Natural killer cell treated with Interleukin-12 subunit alpha and Interleukin-12 subunit beta and Interleukin-15 and Interleukin-18, amount 100 ng/mL, for 72 hours (primary cell): ENCODE measurements at regions not wholly inside any gene's neighbourhood (a gene's known extent, or its start where the extent isn't known, plus 50 kb on each side); places are given as distances from the start of the nearest gene placed in this dataset.

Experiments
- ATAC-seq, 2 donors: fragments of 150-1000 bp; cut with Tn5 transposase in 1 of 2; sonication (Bioruptor Pico), chemical (Tn5 transposase) in 1 of 2; 2 replicates each; pipeline ENCODE4 v1.10.0; 2021
- DNase-seq: peaks from one replicate; pipeline ENCODE4 v3.0.0; 2022; ENCODE audit warnings: low spot score
- H3K27ac Mint-ChIP-seq, 2 donors: 1 replicate in 1 of 2; 2 replicates in 1 of 2; pipeline ENCODE4 v1.8.0; 2022; ENCODE audit warnings: mixed read lengths in 2 of 2, mild to moderate bottlenecking in 1 of 2, moderate library complexity in 1 of 2
- H3K27me3 Mint-ChIP-seq, 2 donors: 1 replicate in 1 of 2; 2 replicates in 1 of 2; pipeline ENCODE4 v1.8.0; 2022; ENCODE audit warnings: mixed read lengths in 2 of 2
- H3K36me3 Mint-ChIP-seq: one replicate; pipeline ENCODE4 v1.8.0; 2022; ENCODE audit warnings: mixed read lengths
- H3K4me1 Mint-ChIP-seq, 2 donors: 1 replicate in 1 of 2; 2 replicates in 1 of 2; pipeline ENCODE4 v1.8.0; 2022; ENCODE audit warnings: low read depth in 2 of 2, mixed read lengths in 2 of 2, mild to moderate bottlenecking in 1 of 2
- H3K4me3 Mint-ChIP-seq: one replicate; pipeline ENCODE4 v1.8.0; 2022; ENCODE audit warnings: mixed read lengths
- H3K9me3 Mint-ChIP-seq: 2 replicates; pipeline ENCODE4 v1.8.0; 2022; ENCODE audit warnings: mixed read lengths

- Mint-ChIP-seq H3K27me3 (peaks cover 16 to 27% of the 10 kb centered on the region in 2 donors), H3K27ac (no peak overlapping the region), H3K9me3 (no peaks in the 10 kb centered on the region), H3K36me3 (no peaks in the 10 kb centered on the region), H3K4me3 (no peak overlapping the region), H3K4me1 (no peaks in the 10 kb centered on the region)
- ATAC-seq (no peak), DNase-seq (no peak)
Measured at GRCh38 chr22:47259990-47260389, 497.5 kb downstream of the TBC1D22A start.

- H3K27me3 Mint-ChIP-seq, result peaks cover 16 to 27% of the 10 kb centered on the region in 2 donors
- H3K27ac Mint-ChIP-seq, result no peak overlapping the region
- no peak overlapping the region for H3K4me3 Mint-ChIP-seq
- ATAC-seq (peak in 1 of 2 donors; percentile 43), DNase-seq (no peak)
- H3K4me1 Mint-ChIP-seq, result no peaks in the 10 kb centered on the region
- no peaks in the 10 kb centered on the region for H3K36me3 Mint-ChIP-seq
- H3K9me3 Mint-ChIP-seq, result no peaks in the 10 kb centered on the region
Measured at GRCh38 chr22:47259049-47259448, 496.6 kb downstream of the TBC1D22A start.

- peaks cover 16 to 27% of the 10 kb centered on the region in 2 donors for H3K27me3 Mint-ChIP-seq
- ATAC-seq (no peak), DNase-seq (no peak)
- no peak overlapping the region for H3K4me3 Mint-ChIP-seq
- H3K36me3 Mint-ChIP-seq, result no peaks in the 10 kb centered on the region
- no peaks in the 10 kb centered on the region for H3K9me3 Mint-ChIP-seq
- H3K4me1 Mint-ChIP-seq, result no peaks in the 10 kb centered on the region
- no peak overlapping the region for H3K27ac Mint-ChIP-seq
Measured at GRCh38 chr22:47257976-47258375, 495.5 kb downstream of the TBC1D22A start.

- ATAC-seq, result no peak
- DNase-seq, result no peak
- H3K9me3 Mint-ChIP-seq, result no peaks in the 10 kb centered on the region
- H3K36me3 Mint-ChIP-seq, result no peaks in the 10 kb centered on the region
- H3K27me3 Mint-ChIP-seq, result peaks cover 16 to 27% of the 10 kb centered on the region in 2 donors
- H3K4me1 Mint-ChIP-seq, result no peaks in the 10 kb centered on the region
- no peak overlapping the region for H3K4me3 Mint-ChIP-seq
- H3K27ac Mint-ChIP-seq, result no peak overlapping the region
Measured at GRCh38 chr22:47257566-47257965, 495.1 kb downstream of the TBC1D22A start.

GRCh38 chr22:47251911-47252310 lies 489.5 kb downstream of the TBC1D22A start:
- Mint-ChIP-seq H3K9me3 (no peaks in the 10 kb centered on the region), H3K36me3 (no peaks in the 10 kb centered on the region), H3K27ac (no peak overlapping the region), H3K4me3 (no peak overlapping the region), H3K27me3 (peaks cover 1 to 13% of the 10 kb centered on the region in 2 donors), H3K4me1 (no peaks in the 10 kb centered on the region)
- DNase-seq, result no peak
- ATAC-seq, result peak; percentile 51 to 58

- DNase-seq (no peak), ATAC-seq (peak; percentile 15 to 48)
- no peaks in the 10 kb centered on the region for H3K36me3 Mint-ChIP-seq
- no peak overlapping the region for H3K4me3 Mint-ChIP-seq
- H3K4me1 Mint-ChIP-seq, result no peaks in the 10 kb centered on the region
- H3K27me3 Mint-ChIP-seq, result peaks cover 0 to 16% of the 10 kb centered on the region in 2 donors
- H3K9me3 Mint-ChIP-seq, result no peaks in the 10 kb centered on the region
- no peak overlapping the region for H3K27ac Mint-ChIP-seq
Measured at GRCh38 chr22:47250995-47251765, 488.7 kb downstream of the TBC1D22A start.

GRCh38 chr22:47249370-47249928 lies 487.0 kb downstream of the TBC1D22A start:
- no peaks in the 10 kb centered on the region for H3K9me3 Mint-ChIP-seq
- H3K27ac Mint-ChIP-seq, result no peak overlapping the region
- peaks cover 7 to 23% of the 10 kb centered on the region in 2 donors for H3K27me3 Mint-ChIP-seq
- ATAC-seq, result no peak
- no peak for DNase-seq
- H3K4me1 Mint-ChIP-seq, result no peaks in the 10 kb centered on the region
- no peaks in the 10 kb centered on the region for H3K36me3 Mint-ChIP-seq
- no peak overlapping the region for H3K4me3 Mint-ChIP-seq

GRCh38 chr22:47248925-47249324 lies 486.5 kb downstream of the TBC1D22A start:
- Mint-ChIP-seq H3K9me3 (no peaks in the 10 kb centered on the region), H3K4me1 (no peaks in the 10 kb centered on the region), H3K36me3 (peaks cover 1% of the 10 kb centered on the region), H3K4me3 (no peak overlapping the region), H3K27me3 (peaks cover 13 to 27% of the 10 kb centered on the region in 2 donors), H3K27ac (no peak overlapping the region)
- ATAC-seq, result no peak
- DNase-seq, result no peak

- peaks cover 9% of the 10 kb centered on the region for H3K36me3 Mint-ChIP-seq
- H3K9me3 Mint-ChIP-seq, result no peaks in the 10 kb centered on the region
- H3K4me3 Mint-ChIP-seq, result no peak overlapping the region
- DNase-seq (no peak), ATAC-seq (peak in 1 of 2 donors; percentile 24)
- peaks cover 22 to 32% of the 10 kb centered on the region in 2 donors for H3K27me3 Mint-ChIP-seq
- H3K27ac Mint-ChIP-seq, result no peak overlapping the region
- H3K4me1 Mint-ChIP-seq, result no peaks in the 10 kb centered on the region
Measured at GRCh38 chr22:47247579-47248240, 485.3 kb downstream of the TBC1D22A start.

- Mint-ChIP-seq H3K27ac (no peak overlapping the region), H3K4me1 (no peaks in the 10 kb centered on the region), H3K36me3 (peaks cover 9% of the 10 kb centered on the region), H3K9me3 (no peaks in the 10 kb centered on the region), H3K4me3 (no peak overlapping the region), H3K27me3 (peaks cover 34 to 35% of the 10 kb centered on the region in 2 donors)
- DNase-seq, result no peak
- no peak for ATAC-seq
Measured at GRCh38 chr22:47245786-47246185, 483.3 kb downstream of the TBC1D22A start.

GRCh38 chr22:47245286-47245685 lies 482.8 kb downstream of the TBC1D22A start:
- Mint-ChIP-seq H3K27ac (no peak overlapping the region), H3K36me3 (peaks cover 9% of the 10 kb centered on the region), H3K9me3 (no peaks in the 10 kb centered on the region), H3K4me1 (no peaks in the 10 kb centered on the region), H3K27me3 (peaks cover 34 to 35% of the 10 kb centered on the region in 2 donors), H3K4me3 (no peak overlapping the region)
- ATAC-seq (no peak), DNase-seq (no peak)

GRCh38 chr22:47240116-47240515 lies 477.7 kb downstream of the TBC1D22A start:
- Mint-ChIP-seq H3K9me3 (no peaks in the 10 kb centered on the region), H3K27ac (no peak overlapping the region), H3K4me1 (no peaks in the 10 kb centered on the region), H3K27me3 (peaks cover 23 to 34% of the 10 kb centered on the region in 2 donors), H3K4me3 (no peak overlapping the region), H3K36me3 (peaks cover 9% of the 10 kb centered on the region)
- no peak for DNase-seq
- no peak for ATAC-seq

GRCh38 chr22:47239474-47239860 lies 477.0 kb downstream of the TBC1D22A start:
- Mint-ChIP-seq H3K27ac (no peak overlapping the region), H3K27me3 (peaks cover 16 to 27% of the 10 kb centered on the region in 2 donors), H3K4me1 (no peaks in the 10 kb centered on the region), H3K9me3 (no peaks in the 10 kb centered on the region), H3K36me3 (peaks cover 9% of the 10 kb centered on the region), H3K4me3 (no peak overlapping the region)
- ATAC-seq (no peak), DNase-seq (no peak)
